ENCODE measurements at regions not wholly inside any gene's neighbourhood (a gene's known extent, or its start where the extent isn't known, plus 50 kb on each side); places are given as distances from the start of the nearest gene placed in this dataset.

GRCh38 chr2:155022531-155022930, 324.0 kb downstream of the KCNJ3 start:
- no peak overlapping the region for H4K5ac ChIP-seq (ENCODE audit: insufficient read length, low read depth, low read length)
- no peaks in the 10 kb centered on the region for H3K9me3 ChIP-seq (ENCODE audit: insufficient read depth in 2 of 2, low read depth in 1 of 2, low read length in 1 of 2)
- no peak overlapping the region for H4K91ac ChIP-seq (replicated peaks; ENCODE audit: insufficient read length, low read length)
- no peaks in the 10 kb centered on the region for H3K36me3 ChIP-seq (ENCODE audit: control insufficient read depth in 2 of 4, insufficient read depth in 4 of 4, low read length in 3 of 4)
- H3K56ac ChIP-seq (replicated peaks; ENCODE audit: insufficient read length, low read depth, low read length), result no peak overlapping the region
- H3K79me2 ChIP-seq (ENCODE audit: control insufficient read depth in 1 of 2, insufficient read depth in 2 of 2, low read length in 2 of 2), result no peaks in the 10 kb centered on the region
- H4K20me1 ChIP-seq (replicated peaks in 1 of 2; ENCODE audit: control insufficient read depth in 1 of 2, insufficient read depth in 2 of 2, low read length in 2 of 2), result no peaks in the 10 kb centered on the region
- no peak overlapping the region for H2BK120ac ChIP-seq (replicated peaks; ENCODE audit: low read depth, low read length)
- H3K18ac ChIP-seq (ENCODE audit: extremely low read depth, low read length), result no peak overlapping the region
- no peak overlapping the region for H3K23ac ChIP-seq (ENCODE audit: insufficient read length)
- no peak overlapping the region for H2BK20ac ChIP-seq (ENCODE audit: low read length)
- no peak overlapping the region for H2AK5ac ChIP-seq (ENCODE audit: low read depth, low read length)
- no peak overlapping the region for H2BK15ac ChIP-seq (ENCODE audit: low read length)
- no peak overlapping the region for H2BK12ac ChIP-seq (ENCODE audit: low read depth, low read length)
- H3K4me3 ChIP-seq (ENCODE audit: extremely low read depth in 1 of 4, insufficient read depth in 2 of 4, low read depth in 3 of 4, low read length in 4 of 4), result no peak overlapping the region
- H4K8ac ChIP-seq (ENCODE audit: extremely low read depth, insufficient read depth, low read length), result no peak overlapping the region
- no peak overlapping the region for H3K4ac ChIP-seq (replicated peaks; ENCODE audit: insufficient read length, low read depth, low read length)
- ChIA-PET POLR2A (ENCODE audit: partially characterized antibody) (no interaction called here), CTCF (ENCODE audit: partially characterized antibody) (no interaction called here)
- no peak overlapping the region for H3K27ac ChIP-seq (ENCODE audit: low read depth, low read length)
- H2BK5ac ChIP-seq (ENCODE audit: low read depth, low read length), result no peak overlapping the region
- H3K27me3 ChIP-seq (replicated peaks in 1 of 4; ENCODE audit: control insufficient read depth in 3 of 4, extremely low read depth in 1 of 4, insufficient read depth in 3 of 4, low read length in 3 of 4), result no peaks in the 10 kb centered on the region
- H3K4me2 ChIP-seq (ENCODE audit: insufficient read depth in 1 of 2, low read depth in 2 of 2, low read length in 2 of 2), result no peak overlapping the region
- no peaks in the 10 kb centered on the region for H3K79me1 ChIP-seq (ENCODE audit: low read depth, low read length)
- H2AFZ ChIP-seq (ENCODE audit: low read length), result no peak overlapping the region
- FAIRE-seq (no peak), DNase-seq (ENCODE audit: low read depth in 1 of 2, low spot score in 2 of 2) (no peak)
- no peak overlapping the region for H3K14ac ChIP-seq (ENCODE audit: insufficient read length)
- H3K9ac ChIP-seq (replicated peaks in 1 of 4; ENCODE audit: extremely low read depth in 1 of 4, low read depth in 3 of 4, low read length in 3 of 4), result no peak overlapping the region
- no peaks in the 10 kb centered on the region for H3K23me2 ChIP-seq (ENCODE audit: low read depth, low read length)
- no peak for TF ChIP-seq HDAC6 (IDR thresholded peaks at IDR 0.05; ENCODE audit: low read depth, low read length)
- no peak for TF ChIP-seq POLR2A (IDR thresholded peaks at IDR 0.05; ENCODE audit: control extremely low read depth in 1 of 2, low read depth in 2 of 2, low read length in 2 of 2)
- no peak for TF ChIP-seq ZNF274 (IDR thresholded peaks at IDR 0.05; ENCODE audit: borderline replicate concordance, extremely low read depth, low read length)
- no peak for TF ChIP-seq EZH2 (IDR thresholded peaks at IDR 0.05; ENCODE audit: low read depth, low read length, severe bottlenecking)
- TF ChIP-seq POU5F1 (IDR thresholded peaks at IDR 0.05; ENCODE audit: low read depth, low read length), result no peak
- no peak for TF ChIP-seq USF2 (IDR thresholded peaks at IDR 0.05; ENCODE audit: low read length)
- TF ChIP-seq EP300 (IDR thresholded peaks at IDR 0.05; ENCODE audit: borderline replicate concordance in 1 of 2, low read depth in 2 of 2, low read length in 2 of 2), result no peak
- TF ChIP-seq KDM5A (IDR thresholded peaks at IDR 0.05; ENCODE audit: low read length), result no peak
- no peak for TF ChIP-seq SIN3A (conservative IDR thresholded peaks at IDR 0.05 in 1 of 2, IDR thresholded peaks at IDR 0.05 in 1 of 2; ENCODE audit: low read depth in 1 of 2, low read length in 2 of 2)
- no peak for TF ChIP-seq BCL11A (IDR thresholded peaks at IDR 0.05; ENCODE audit: low read depth in 2 of 2, low read length in 2 of 2)
- TF ChIP-seq CEBPB (IDR thresholded peaks at IDR 0.05; ENCODE audit: low read depth, low read length), result no peak
- H3K4me1 ChIP-seq (replicated peaks in 1 of 4; ENCODE audit: control insufficient read depth in 3 of 4, insufficient read depth in 4 of 4, low read length in 3 of 4), result no peaks in the 10 kb centered on the region

All from H1 (cell line).